Progenitor cell of endocrine pancreas (in vitro differentiated cells): ENCODE measurements at regions not wholly inside any gene's neighbourhood (a gene's known extent, or its start where the extent isn't known, plus 50 kb on each side); places are given as distances from the start of the nearest gene placed in this dataset.
A peak's percentile ranks its signal among the peaks of the same experiment; 100 is the strongest.

Source experiments
- DNase-seq: peaks from one replicate; pipeline ENCODE4 v3.0.0; 2021; ENCODE audit warnings: low spot score; ENCODE audit not compliant: unreplicated experiment
- H3K27ac Mint-ChIP-seq: 2 replicates; pipeline ENCODE4 v1.8.0; 2021; ENCODE audit warnings: mild to moderate bottlenecking, moderate library complexity, mixed read lengths
- H3K27me3 Mint-ChIP-seq: 2 replicates; pipeline ENCODE4 v1.8.0; 2021; ENCODE audit warnings: mixed read lengths
- H3K36me3 Mint-ChIP-seq: 2 replicates; pipeline ENCODE4 v1.8.0; 2022; ENCODE audit warnings: mixed read lengths; ENCODE audit not compliant: insufficient read depth
- H3K4me1 Mint-ChIP-seq: 2 replicates; pipeline ENCODE4 v1.8.0; 2021; ENCODE audit warnings: low read depth, mixed read lengths
- H3K4me3 Mint-ChIP-seq: 2 replicates; pipeline ENCODE4 v1.8.0; 2021; ENCODE audit warnings: low read depth, mild to moderate bottlenecking, moderate library complexity, mixed read lengths
- H3K9me3 Mint-ChIP-seq: 2 replicates; pipeline ENCODE4 v1.8.0; 2021; ENCODE audit warnings: low read depth, mixed read lengths
- TF ChIP-seq, protein P1 (sequence below): fragments of 200-600 bp; sonication (generic); IDR thresholded peaks from one replicate; pipeline ENCODE4 v1.5.0; 2021; ENCODE audit warnings: antibody characterized with exemption, mild to moderate bottlenecking; ENCODE audit not compliant: unreplicated experiment

DNA sequence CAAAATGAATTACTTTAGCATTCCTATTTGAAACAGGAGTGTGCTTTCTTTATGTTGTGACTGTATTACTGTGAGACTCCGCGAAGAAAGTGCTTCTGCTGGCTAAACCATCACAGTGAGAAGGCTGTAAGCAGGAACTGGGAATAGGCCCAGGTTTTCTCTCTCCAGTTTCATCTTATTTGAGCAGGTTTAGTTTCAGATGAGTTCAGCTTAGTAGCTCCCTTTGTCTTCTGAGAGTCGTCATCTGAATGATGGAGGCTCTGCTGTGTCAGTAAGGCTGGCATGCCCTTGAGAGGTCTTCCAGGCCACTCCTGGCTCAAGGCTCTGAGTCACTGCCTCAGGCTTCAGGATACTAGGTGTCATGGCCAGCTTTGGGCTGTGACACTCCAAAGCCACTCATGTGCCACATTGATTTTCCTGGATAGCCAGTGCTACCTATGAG lies 205.6 kb upstream of the RGS6 start:
- no peak for DNase-seq
- H3K27ac Mint-ChIP-seq: peak overlapping the region; percentile 22
- no peak overlapping the region for H3K4me3 Mint-ChIP-seq
- no peaks in the 10 kb centered on the region for H3K9me3 Mint-ChIP-seq
- H3K27me3 Mint-ChIP-seq: no peaks in the 10 kb centered on the region
- TF ChIP-seq, protein P1, sequence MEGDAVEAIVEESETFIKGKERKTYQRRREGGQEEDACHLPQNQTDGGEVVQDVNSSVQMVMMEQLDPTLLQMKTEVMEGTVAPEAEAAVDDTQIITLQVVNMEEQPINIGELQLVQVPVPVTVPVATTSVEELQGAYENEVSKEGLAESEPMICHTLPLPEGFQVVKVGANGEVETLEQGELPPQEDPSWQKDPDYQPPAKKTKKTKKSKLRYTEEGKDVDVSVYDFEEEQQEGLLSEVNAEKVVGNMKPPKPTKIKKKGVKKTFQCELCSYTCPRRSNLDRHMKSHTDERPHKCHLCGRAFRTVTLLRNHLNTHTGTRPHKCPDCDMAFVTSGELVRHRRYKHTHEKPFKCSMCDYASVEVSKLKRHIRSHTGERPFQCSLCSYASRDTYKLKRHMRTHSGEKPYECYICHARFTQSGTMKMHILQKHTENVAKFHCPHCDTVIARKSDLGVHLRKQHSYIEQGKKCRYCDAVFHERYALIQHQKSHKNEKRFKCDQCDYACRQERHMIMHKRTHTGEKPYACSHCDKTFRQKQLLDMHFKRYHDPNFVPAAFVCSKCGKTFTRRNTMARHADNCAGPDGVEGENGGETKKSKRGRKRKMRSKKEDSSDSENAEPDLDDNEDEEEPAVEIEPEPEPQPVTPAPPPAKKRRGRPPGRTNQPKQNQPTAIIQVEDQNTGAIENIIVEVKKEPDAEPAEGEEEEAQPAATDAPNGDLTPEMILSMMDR: no peak
- H3K36me3 Mint-ChIP-seq: peaks cover 32% of the 10 kb centered on the region
- peaks cover 1% of the 10 kb centered on the region for H3K4me1 Mint-ChIP-seq

DNA sequence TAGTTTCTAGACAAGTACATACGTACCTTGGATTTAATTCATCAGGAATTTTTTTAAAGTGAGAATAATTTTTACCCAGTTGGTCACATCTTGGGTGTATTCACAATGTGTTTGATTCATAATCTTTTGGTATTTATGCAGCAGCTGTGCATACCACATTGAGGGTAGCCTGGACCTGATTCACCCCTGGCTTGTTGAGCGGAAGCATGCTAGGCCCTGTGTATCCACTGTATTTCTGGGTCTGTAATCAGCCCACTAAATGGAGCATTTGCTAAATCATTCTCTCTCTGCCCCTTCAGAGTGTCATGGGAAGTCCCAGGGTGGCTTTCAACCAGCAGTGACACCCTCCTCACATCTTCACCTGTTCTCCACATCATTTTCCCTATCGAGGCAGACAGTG lies 203.8 kb upstream of the RGS6 start:
- no peaks in the 10 kb centered on the region for H3K27me3 Mint-ChIP-seq
- TF ChIP-seq, protein P1: no peak
- DNase-seq: no peak
- no peak overlapping the region for H3K27ac Mint-ChIP-seq
- no peaks in the 10 kb centered on the region for H3K4me1 Mint-ChIP-seq
- H3K4me3 Mint-ChIP-seq: no peak overlapping the region
- H3K36me3 Mint-ChIP-seq: peaks cover 30% of the 10 kb centered on the region
- H3K9me3 Mint-ChIP-seq: no peaks in the 10 kb centered on the region

DNA sequence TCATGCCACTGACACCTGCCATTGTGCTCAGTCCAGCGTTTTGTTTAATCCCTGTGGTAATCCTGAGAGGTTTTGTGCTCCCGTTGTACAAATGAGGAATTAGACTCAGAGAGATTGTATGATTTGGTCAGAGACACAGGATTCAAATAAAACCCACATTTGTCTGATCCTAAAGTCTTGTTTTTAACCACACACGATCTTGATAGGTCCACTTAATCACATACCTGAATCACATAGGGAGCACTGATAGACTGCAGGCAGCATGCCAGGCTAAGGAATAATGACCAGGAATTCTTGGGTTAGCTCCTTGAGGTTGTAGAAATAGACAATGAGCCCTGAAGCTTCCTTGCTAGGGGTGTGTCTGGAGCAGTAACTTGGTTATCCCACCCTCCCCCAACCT lies 202.6 kb upstream of the RGS6 start:
- TF ChIP-seq, protein P1: no peak
- H3K4me3 Mint-ChIP-seq: no peak overlapping the region
- peak overlapping the region; percentile 44 for H3K27ac Mint-ChIP-seq
- no peaks in the 10 kb centered on the region for H3K9me3 Mint-ChIP-seq
- H3K36me3 Mint-ChIP-seq: peaks cover 30% of the 10 kb centered on the region
- no peak for DNase-seq
- H3K27me3 Mint-ChIP-seq: no peaks in the 10 kb centered on the region
- H3K4me1 Mint-ChIP-seq: no peaks in the 10 kb centered on the region

DNA sequence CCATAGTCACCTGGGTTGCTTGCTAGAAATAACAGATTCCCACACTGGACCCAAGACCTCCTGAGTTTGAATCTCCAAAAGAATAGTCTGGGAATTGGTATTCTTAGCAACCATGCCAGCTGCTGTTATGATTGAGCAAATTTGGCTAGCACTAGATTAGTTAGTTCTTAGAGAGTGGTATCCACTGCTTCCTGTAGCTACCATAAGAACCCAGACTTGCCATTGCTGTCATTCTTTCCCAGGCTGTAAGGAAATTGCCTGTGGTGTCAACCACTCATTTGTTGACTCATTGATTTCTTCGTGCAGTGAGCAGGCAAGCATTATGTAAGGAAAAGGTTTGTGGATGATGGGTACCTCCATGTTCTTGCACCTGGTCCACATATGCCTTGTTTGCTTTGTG lies 201.8 kb upstream of the RGS6 start:
- TF ChIP-seq, protein P1: no peak
- Mint-ChIP-seq H3K27ac (no peak overlapping the region), H3K36me3 (peaks cover 25% of the 10 kb centered on the region), H3K4me3 (no peak overlapping the region), H3K4me1 (no peaks in the 10 kb centered on the region), H3K9me3 (no peaks in the 10 kb centered on the region), H3K27me3 (no peaks in the 10 kb centered on the region)
- no peak for DNase-seq

DNA sequence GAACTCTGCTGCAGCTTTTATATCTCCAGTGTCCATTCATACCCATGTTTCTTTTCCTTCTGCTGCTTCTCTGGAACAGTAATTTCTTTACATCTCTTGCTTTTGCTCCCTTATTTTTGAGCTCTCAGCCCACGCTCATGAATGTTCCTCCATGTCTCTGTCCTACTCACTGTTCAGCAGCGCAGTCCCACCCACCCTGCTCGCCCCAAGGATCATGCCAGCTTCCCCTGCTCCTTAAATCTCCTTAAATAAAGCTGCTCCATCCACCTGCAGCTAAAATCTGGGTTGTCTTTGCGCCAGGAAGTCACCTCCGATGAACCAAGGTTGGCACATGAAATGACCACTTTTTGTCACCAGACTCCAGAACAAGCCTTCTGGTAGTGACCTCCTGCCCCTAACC lies 201.1 kb upstream of the RGS6 start:
- TF ChIP-seq, protein P1: no peak
- Mint-ChIP-seq H3K9me3 (no peaks in the 10 kb centered on the region), H3K4me1 (no peaks in the 10 kb centered on the region), H3K27me3 (no peaks in the 10 kb centered on the region), H3K36me3 (peaks cover 23% of the 10 kb centered on the region), H3K27ac (no peak overlapping the region), H3K4me3 (no peak overlapping the region)
- DNase-seq: no peak
